ENCODE measurements at regions not wholly inside any gene's neighbourhood (a gene's known extent, or its start where the extent isn't known, plus 50 kb on each side); places are given as distances from the start of the nearest gene placed in this dataset.

DNA sequence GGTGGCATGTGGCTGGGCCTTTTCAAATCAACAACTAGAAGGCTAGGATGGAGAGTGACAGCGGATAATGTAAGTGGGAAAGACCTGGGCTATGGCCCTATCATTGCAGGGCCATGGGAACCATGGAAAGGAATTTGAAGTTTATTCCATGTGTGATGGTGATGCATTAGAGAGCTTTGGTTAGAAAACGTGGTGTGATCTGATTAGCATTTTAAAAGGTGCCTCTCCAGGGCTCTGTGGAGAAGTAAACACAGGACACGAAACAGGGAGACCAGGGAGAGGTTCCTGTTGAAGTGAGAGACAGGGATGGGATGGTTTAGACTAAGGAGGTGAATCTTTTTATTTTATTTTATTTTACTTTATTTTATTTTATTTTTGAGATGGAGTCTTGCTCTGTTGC, 749.5 kb downstream of the GATA3 start:
- H3K27ac Mint-ChIP-seq: no peak overlapping the region
- TF ChIP-seq, protein P1, sequence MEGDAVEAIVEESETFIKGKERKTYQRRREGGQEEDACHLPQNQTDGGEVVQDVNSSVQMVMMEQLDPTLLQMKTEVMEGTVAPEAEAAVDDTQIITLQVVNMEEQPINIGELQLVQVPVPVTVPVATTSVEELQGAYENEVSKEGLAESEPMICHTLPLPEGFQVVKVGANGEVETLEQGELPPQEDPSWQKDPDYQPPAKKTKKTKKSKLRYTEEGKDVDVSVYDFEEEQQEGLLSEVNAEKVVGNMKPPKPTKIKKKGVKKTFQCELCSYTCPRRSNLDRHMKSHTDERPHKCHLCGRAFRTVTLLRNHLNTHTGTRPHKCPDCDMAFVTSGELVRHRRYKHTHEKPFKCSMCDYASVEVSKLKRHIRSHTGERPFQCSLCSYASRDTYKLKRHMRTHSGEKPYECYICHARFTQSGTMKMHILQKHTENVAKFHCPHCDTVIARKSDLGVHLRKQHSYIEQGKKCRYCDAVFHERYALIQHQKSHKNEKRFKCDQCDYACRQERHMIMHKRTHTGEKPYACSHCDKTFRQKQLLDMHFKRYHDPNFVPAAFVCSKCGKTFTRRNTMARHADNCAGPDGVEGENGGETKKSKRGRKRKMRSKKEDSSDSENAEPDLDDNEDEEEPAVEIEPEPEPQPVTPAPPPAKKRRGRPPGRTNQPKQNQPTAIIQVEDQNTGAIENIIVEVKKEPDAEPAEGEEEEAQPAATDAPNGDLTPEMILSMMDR (IDR thresholded peaks at IDR 0.05; ENCODE audit: unreplicated experiment): no peak
- H3K9me3 Mint-ChIP-seq (ENCODE audit: low read depth): peaks cover 3% of the 10 kb centered on the region
- no peak overlapping the region for H3K4me3 Mint-ChIP-seq (ENCODE audit: low read depth)
- H3K27me3 Mint-ChIP-seq: no peaks in the 10 kb centered on the region
- peaks cover 1% of the 10 kb centered on the region for H3K36me3 Mint-ChIP-seq (ENCODE audit: insufficient read depth)
- no peak for DNase-seq (ENCODE audit: low spot score, unreplicated experiment)
- no peaks in the 10 kb centered on the region for H3K4me1 Mint-ChIP-seq (ENCODE audit: low read depth)

DNA sequence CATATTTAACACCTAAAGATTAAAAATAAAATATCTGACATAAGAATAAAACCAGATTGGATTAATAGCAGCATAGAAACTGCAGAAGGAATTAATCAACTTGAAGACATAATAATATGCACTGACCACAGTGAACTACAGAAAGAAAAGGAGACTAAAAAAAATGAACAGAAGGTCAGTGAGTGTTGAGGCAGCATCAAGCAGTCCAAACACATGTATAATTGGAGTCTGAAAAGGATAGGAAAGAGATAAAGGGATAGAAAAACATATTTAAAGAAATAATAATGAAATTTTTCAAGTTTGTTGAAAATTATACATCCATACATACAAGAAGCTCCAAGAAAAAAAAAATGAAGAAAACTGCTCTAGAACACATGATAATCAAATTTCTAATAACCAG, 756.2 kb downstream of the GATA3 start:
- DNase-seq (ENCODE audit: low spot score, unreplicated experiment): no peak
- no peaks in the 10 kb centered on the region for H3K4me1 Mint-ChIP-seq (ENCODE audit: low read depth)
- peaks cover 9% of the 10 kb centered on the region for H3K9me3 Mint-ChIP-seq (ENCODE audit: low read depth)
- no peak overlapping the region for H3K27ac Mint-ChIP-seq
- TF ChIP-seq, protein P1 (IDR thresholded peaks at IDR 0.05; ENCODE audit: unreplicated experiment): no peak
- no peak overlapping the region for H3K4me3 Mint-ChIP-seq (ENCODE audit: low read depth)
- peaks cover 1% of the 10 kb centered on the region for H3K36me3 Mint-ChIP-seq (ENCODE audit: insufficient read depth)
- H3K27me3 Mint-ChIP-seq: no peaks in the 10 kb centered on the region

DNA sequence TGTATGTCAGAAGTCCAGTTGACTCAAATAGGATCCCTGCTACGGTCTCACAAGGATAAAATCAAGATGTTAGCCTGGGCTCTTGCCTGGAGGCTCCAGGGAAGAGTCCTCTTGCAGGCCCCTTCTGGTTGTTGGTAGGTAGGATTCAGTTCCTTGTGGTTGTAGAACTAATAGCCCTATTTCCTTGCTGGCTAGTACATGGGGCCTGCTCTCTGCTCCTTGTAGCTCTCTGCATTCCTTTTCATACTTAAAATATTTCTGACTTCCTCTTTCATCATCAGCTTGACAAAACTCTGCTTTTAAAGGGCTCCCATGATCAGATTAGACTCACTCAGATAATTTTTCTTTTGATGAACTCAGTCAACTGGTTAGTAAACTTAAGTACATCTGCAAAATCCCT, 756.7 kb downstream of the GATA3 start:
- H3K9me3 Mint-ChIP-seq (ENCODE audit: low read depth): peaks cover 9% of the 10 kb centered on the region
- peaks cover 1% of the 10 kb centered on the region for H3K36me3 Mint-ChIP-seq (ENCODE audit: insufficient read depth)
- H3K27me3 Mint-ChIP-seq: no peaks in the 10 kb centered on the region
- peaks cover 4% of the 10 kb centered on the region for H3K4me1 Mint-ChIP-seq (ENCODE audit: low read depth)
- no peak overlapping the region for H3K27ac Mint-ChIP-seq
- TF ChIP-seq, protein P1 (IDR thresholded peaks at IDR 0.05; ENCODE audit: unreplicated experiment): no peak
- H3K4me3 Mint-ChIP-seq (ENCODE audit: low read depth): no peak overlapping the region
- no peak for DNase-seq (ENCODE audit: low spot score, unreplicated experiment)

DNA sequence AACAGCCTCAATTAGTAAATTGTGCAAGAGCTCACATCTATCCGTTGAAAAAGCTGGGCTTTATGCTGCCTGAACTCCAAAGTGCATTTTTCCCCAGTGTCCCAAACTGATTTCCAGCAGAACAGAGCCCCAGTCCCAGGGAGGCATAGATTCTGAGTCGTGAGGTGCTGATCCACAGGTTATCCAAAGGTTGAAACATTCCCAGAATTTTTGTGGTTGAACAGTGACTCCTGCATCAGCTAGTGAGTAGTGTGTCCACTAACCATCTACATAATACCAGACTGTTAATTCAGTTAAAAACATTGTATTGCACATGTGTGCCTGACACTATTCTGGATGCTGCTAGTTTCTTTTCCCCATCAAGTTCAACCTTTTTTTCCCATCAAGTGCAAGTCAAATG, 761.5 kb downstream of the GATA3 start:
- no peak overlapping the region for H3K27ac Mint-ChIP-seq
- DNase-seq (ENCODE audit: low spot score, unreplicated experiment): no peak
- no peaks in the 10 kb centered on the region for H3K27me3 Mint-ChIP-seq
- peaks cover 14% of the 10 kb centered on the region for H3K4me1 Mint-ChIP-seq (ENCODE audit: low read depth)
- H3K9me3 Mint-ChIP-seq (ENCODE audit: low read depth): no peaks in the 10 kb centered on the region
- TF ChIP-seq, protein P1 (IDR thresholded peaks at IDR 0.05; ENCODE audit: unreplicated experiment): no peak
- no peak overlapping the region for H3K4me3 Mint-ChIP-seq (ENCODE audit: low read depth)
- H3K36me3 Mint-ChIP-seq (ENCODE audit: insufficient read depth): no peaks in the 10 kb centered on the region

DNA sequence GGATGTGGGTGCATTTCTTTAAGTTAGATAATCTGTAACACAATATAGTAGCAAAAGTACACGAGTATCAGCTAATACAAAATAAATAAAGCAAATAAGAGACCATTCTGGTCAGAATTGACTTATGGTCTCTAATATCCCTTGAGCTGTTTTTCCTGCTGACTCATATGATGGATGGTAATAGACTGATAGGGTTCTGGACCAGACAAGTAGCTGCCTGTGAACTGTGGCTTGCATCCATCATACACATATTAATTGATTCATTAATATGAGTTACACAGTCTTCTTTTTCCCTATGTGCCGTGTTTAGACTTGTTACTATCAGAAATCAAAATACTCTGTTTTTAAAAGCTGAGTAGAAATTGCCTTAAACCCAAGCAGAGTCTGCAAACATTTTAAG, 762.8 kb downstream of the GATA3 start:
- Mint-ChIP-seq H3K4me1 (ENCODE audit: low read depth) (peaks cover 15% of the 10 kb centered on the region), H3K27me3 (no peaks in the 10 kb centered on the region), H3K27ac (no peak overlapping the region), H3K36me3 (ENCODE audit: insufficient read depth) (no peaks in the 10 kb centered on the region), H3K4me3 (ENCODE audit: low read depth) (no peak overlapping the region), H3K9me3 (ENCODE audit: low read depth) (no peaks in the 10 kb centered on the region)
- TF ChIP-seq, protein P1 (IDR thresholded peaks at IDR 0.05; ENCODE audit: unreplicated experiment): no peak
- DNase-seq (ENCODE audit: low spot score, unreplicated experiment): no peak

Data from progenitor cell of endocrine pancreas (in vitro differentiated cells).